KMS-11 (cell line): ENCODE measurements at regions not wholly inside any gene's neighbourhood (a gene's known extent, or its start where the extent isn't known, plus 50 kb on each side); places are given as distances from the start of the nearest gene placed in this dataset.

ENCODE experiments used
- H2AFZ ChIP-seq: fragments of 200-600 bp; sonication (generic); 2 replicates; pipeline ENCODE4 v1.6.1; 2016; ENCODE audit warnings: antibody characterized with exemption, mixed run types, low read depth
- H3K27ac ChIP-seq: fragments of 200-600 bp; sonication (generic); 2 replicates; pipeline ENCODE4 v1.6.1; 2016; ENCODE audit warnings: mild to moderate bottlenecking, mixed run types
- H3K27me3 ChIP-seq: fragments of 200-600 bp; sonication (generic); 2 replicates; pipeline ENCODE4 v1.6.1; 2017; ENCODE audit warnings: mild to moderate bottlenecking, low read depth, mixed run types, moderate library complexity; ENCODE audit not compliant: insufficient read depth
- H3K36me3 ChIP-seq: fragments of 200-600 bp; sonication (generic); 2 replicates; pipeline ENCODE4 v1.6.1; 2017; ENCODE audit warnings: mild to moderate bottlenecking, mixed run types; ENCODE audit not compliant: insufficient read depth
- H3K4me1 ChIP-seq: fragments of 200-600 bp; sonication (generic); 2 replicates; pipeline ENCODE4 v1.6.1; 2016; ENCODE audit warnings: mild to moderate bottlenecking, low read depth, mixed run types; ENCODE audit not compliant: poor library complexity, severe bottlenecking
- H3K4me2 ChIP-seq: fragments of 200-600 bp; sonication (generic); 2 replicates; pipeline ENCODE4 v1.7.0; 2016; ENCODE audit warnings: mild to moderate bottlenecking, mixed run types
- H3K4me3 ChIP-seq: fragments of 200-600 bp; sonication (generic); IDR thresholded peaks from 2 replicates; pipeline ENCODE4 v1.6.1; 2017; ENCODE audit warnings: low read depth, low read length, mixed read lengths; ENCODE audit not compliant: insufficient read depth
- H3K79me2 ChIP-seq: fragments of 200-600 bp; sonication (generic); 2 replicates; pipeline ENCODE4 v1.6.1; 2016; ENCODE audit warnings: low read depth, mixed run types; ENCODE audit not compliant: insufficient read depth
- H3K9ac ChIP-seq: fragments of 200-600 bp; sonication (generic); 2 replicates; pipeline ENCODE4 v1.6.1; 2016; ENCODE audit warnings: mild to moderate bottlenecking, mixed run types
- H4K20me1 ChIP-seq: fragments of 200-600 bp; sonication (generic); 2 replicates; pipeline ENCODE4 v1.6.1; 2016; ENCODE audit warnings: mild to moderate bottlenecking, mixed run types; ENCODE audit not compliant: insufficient read depth
- TF ChIP-seq, protein P1 (sequence below): fragments of 200-600 bp; sonication (generic); conservative IDR thresholded peaks from 2 replicates; pipeline ENCODE4 v1.6.1; 2017; ENCODE audit warnings: low read depth, mild to moderate bottlenecking, antibody characterized with exemption, low read length, moderate library complexity, mixed read lengths

DNA sequence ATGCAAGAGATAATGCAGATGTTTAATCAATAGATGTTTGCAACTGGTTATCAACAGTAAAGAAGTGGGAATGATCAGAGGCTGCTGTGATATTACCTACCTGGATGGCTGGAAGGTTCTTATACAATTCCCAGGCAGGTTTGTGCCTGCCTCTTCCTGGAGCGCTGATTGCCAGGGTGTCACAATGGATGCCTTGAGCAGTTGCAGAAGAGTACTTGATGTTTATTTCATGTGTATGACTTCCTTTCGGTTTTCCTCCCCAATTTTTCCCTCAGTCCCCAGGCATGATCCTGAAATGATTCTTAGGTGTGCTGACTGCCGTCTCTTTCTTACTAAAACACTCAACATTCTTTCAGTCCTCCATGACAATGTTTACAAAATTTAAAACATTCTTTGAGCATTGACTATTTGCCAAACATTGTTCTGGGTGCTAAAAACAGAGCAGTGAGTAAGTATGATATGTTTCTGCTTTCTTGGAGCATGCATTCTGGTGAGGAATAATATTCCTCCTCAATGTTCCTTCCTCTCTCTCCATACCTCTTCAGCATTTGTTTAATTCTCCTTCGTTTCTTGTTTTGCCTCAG is 416.6 kb upstream of the TRIB2 start:
- TF ChIP-seq, protein P1, sequence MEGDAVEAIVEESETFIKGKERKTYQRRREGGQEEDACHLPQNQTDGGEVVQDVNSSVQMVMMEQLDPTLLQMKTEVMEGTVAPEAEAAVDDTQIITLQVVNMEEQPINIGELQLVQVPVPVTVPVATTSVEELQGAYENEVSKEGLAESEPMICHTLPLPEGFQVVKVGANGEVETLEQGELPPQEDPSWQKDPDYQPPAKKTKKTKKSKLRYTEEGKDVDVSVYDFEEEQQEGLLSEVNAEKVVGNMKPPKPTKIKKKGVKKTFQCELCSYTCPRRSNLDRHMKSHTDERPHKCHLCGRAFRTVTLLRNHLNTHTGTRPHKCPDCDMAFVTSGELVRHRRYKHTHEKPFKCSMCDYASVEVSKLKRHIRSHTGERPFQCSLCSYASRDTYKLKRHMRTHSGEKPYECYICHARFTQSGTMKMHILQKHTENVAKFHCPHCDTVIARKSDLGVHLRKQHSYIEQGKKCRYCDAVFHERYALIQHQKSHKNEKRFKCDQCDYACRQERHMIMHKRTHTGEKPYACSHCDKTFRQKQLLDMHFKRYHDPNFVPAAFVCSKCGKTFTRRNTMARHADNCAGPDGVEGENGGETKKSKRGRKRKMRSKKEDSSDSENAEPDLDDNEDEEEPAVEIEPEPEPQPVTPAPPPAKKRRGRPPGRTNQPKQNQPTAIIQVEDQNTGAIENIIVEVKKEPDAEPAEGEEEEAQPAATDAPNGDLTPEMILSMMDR = no peak
- peaks cover 24% of the 10 kb centered on the region for H3K4me1 ChIP-seq
- no peak overlapping the region for H3K27ac ChIP-seq

DNA sequence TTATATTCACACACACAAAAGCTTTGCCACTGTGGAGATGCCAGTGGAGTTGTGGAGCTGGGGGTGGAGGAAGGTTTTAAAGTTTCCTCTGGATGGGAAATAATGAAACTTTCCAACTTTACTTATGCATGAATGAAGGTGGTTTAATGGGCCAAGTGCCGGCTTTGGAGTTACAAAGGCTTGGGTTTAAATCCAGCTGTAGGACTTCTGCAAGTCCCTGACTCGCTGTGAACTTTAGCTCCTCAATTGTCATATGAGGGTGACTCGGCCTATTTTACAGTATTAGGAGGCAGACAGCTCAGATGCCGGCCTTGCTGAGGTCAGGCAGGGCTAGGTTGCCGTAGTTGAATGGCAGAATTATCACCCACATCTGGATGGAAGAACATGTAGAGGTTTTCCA is 415.8 kb upstream of the TRIB2 start:
- TF ChIP-seq, protein P1 = no peak
- H4K20me1 ChIP-seq = no peaks in the 10 kb centered on the region
- no peaks in the 10 kb centered on the region for H3K79me2 ChIP-seq
- H3K4me1 ChIP-seq = peaks cover 24% of the 10 kb centered on the region
- no peak overlapping the region for H3K27ac ChIP-seq
- H3K36me3 ChIP-seq = no peaks in the 10 kb centered on the region
- H3K9ac ChIP-seq = no peak overlapping the region
- H3K27me3 ChIP-seq = no peaks in the 10 kb centered on the region
- no peak overlapping the region for H3K4me2 ChIP-seq
- no peak overlapping the region for H2AFZ ChIP-seq
- no peak overlapping the region for H3K4me3 ChIP-seq

More for the DNA sequence above, 416.6 kb upstream of the TRIB2 start:
- no peak overlapping the region for H3K4me2 ChIP-seq
- no peaks in the 10 kb centered on the region for H4K20me1 ChIP-seq
- no peak overlapping the region for H3K4me3 ChIP-seq
- H3K27me3 ChIP-seq = no peaks in the 10 kb centered on the region
- H3K9ac ChIP-seq = no peak overlapping the region
- H2AFZ ChIP-seq = no peak overlapping the region
- no peaks in the 10 kb centered on the region for H3K36me3 ChIP-seq
- H3K79me2 ChIP-seq = no peaks in the 10 kb centered on the region

DNA sequence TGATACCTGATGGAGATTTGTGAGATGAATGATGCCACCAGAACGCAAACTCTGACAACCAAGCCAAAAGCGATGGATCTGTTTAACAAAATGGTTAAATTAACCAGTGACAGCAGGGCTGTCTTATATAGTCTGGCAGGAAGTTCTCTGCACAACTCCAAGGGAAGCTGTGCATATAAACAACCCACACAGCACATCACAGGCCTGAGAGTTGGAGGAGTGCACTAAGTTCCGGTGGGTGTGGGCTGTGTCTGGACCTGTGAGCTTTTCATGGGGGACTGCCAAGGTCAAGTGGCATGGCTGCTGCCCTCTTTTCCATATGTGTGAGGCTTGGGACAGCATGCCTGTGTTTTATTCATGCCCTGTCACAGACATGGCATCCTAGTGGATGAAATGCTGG is 414.6 kb upstream of the TRIB2 start:
- no peak overlapping the region for H3K4me3 ChIP-seq
- H3K79me2 ChIP-seq = no peaks in the 10 kb centered on the region
- H3K27ac ChIP-seq = no peak overlapping the region
- H3K36me3 ChIP-seq = no peaks in the 10 kb centered on the region
- peaks cover 24% of the 10 kb centered on the region for H3K4me1 ChIP-seq
- no peak overlapping the region for H3K4me2 ChIP-seq
- TF ChIP-seq, protein P1 = no peak
- no peak overlapping the region for H2AFZ ChIP-seq
- no peaks in the 10 kb centered on the region for H3K27me3 ChIP-seq
- no peak overlapping the region for H3K9ac ChIP-seq
- H4K20me1 ChIP-seq = no peaks in the 10 kb centered on the region

DNA sequence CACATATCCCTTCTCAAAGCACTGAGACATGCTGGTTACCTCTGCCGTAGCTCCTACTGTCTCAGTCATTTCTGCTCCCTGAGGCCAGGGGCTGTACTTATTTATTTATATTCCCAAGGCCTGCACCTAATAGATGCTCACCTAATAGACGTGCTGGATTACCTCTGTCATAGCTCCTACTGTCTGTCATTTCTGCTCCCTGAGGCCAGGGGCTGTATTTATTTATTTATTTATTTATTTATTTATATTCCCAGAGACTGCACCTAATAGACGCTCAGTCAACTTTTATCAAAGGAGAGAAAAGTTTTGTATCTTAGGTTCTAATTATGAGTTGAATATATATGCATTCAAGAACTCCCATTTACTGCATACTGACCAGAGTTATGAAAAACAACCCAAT is 414.0 kb upstream of the TRIB2 start:
- TF ChIP-seq, protein P1 = no peak
- Histone ChIP-seq H3K4me1 (peaks cover 24% of the 10 kb centered on the region), H3K27me3 (no peaks in the 10 kb centered on the region), H3K4me2 (peak overlapping the region; percentile 52; the same call in 1 of the 2 replicates), H3K27ac (no peak overlapping the region), H2AFZ (no peak overlapping the region), H3K36me3 (no peaks in the 10 kb centered on the region), H3K79me2 (no peaks in the 10 kb centered on the region), H3K4me3 (no peak overlapping the region), H3K9ac (no peak overlapping the region), H4K20me1 (no peaks in the 10 kb centered on the region)
